ENCODE measurements at regions not wholly inside any gene's neighbourhood (a gene's known extent, or its start where the extent isn't known, plus 50 kb on each side); places are given as distances from the start of the nearest gene placed in this dataset.

- TF ChIP-seq CTCF (IDR thresholded peaks at IDR 0.05 in 8 of 11, conservative IDR thresholded peaks at IDR 0.05 in 3 of 11) (no peak), POLR2AphosphoS5 (IDR thresholded peaks at IDR 0.05) (no peak)
Measured at GRCh38 chr16:35637683-35638082, 2178.3 kb downstream of the TP53TG3F start.
